ENCODE measurements at regions not wholly inside any gene's neighbourhood (a gene's known extent, or its start where the extent isn't known, plus 50 kb on each side); places are given as distances from the start of the nearest gene placed in this dataset.

GRCh38 chr10:123515661-123516060 is 150.5 kb upstream of the GPR26 start:
- H4K20me1 ChIP-seq (ENCODE audit: insufficient read depth), result no peaks in the 10 kb centered on the region
- no peak overlapping the region for H2AFZ ChIP-seq
- H3K4me2 ChIP-seq (ENCODE audit: unreplicated experiment), result no peak overlapping the region
- in situ Hi-C loops (cut with MboI), result no loop called here
- H3K4me3 ChIP-seq, result no peak overlapping the region
- H3K27ac ChIP-seq, result no peak overlapping the region
- DNase-seq, result no peak
- no peaks in the 10 kb centered on the region for H3K9me3 ChIP-seq (ENCODE audit: low read depth)
- 44 to 48% methylated on average over 6 of the region's 6 CpGs for WGBS, 2 experiments (ENCODE audit: low coverage in 1 of 2, low lambda C conversion rate in 2 of 2, missing lambda C conversion rate in 2 of 2)
- no peaks in the 10 kb centered on the region for H3K79me2 ChIP-seq (ENCODE audit: insufficient read depth)
- H3K9me2 ChIP-seq (ENCODE audit: insufficient read depth), result no peaks in the 10 kb centered on the region
- H3K4me1 ChIP-seq (ENCODE audit: insufficient read depth), result no peaks in the 10 kb centered on the region
- H3K27me3 ChIP-seq (replicated peaks; ENCODE audit: insufficient read depth), result no peaks in the 10 kb centered on the region
- TF ChIP-seq EZH2 (IDR thresholded peaks at IDR 0.05; ENCODE audit: insufficient read depth, poor library complexity, severe bottlenecking), result no peak
- TF ChIP-seq EZH2phosphoT487 (IDR thresholded peaks at IDR 0.05; ENCODE audit: insufficient read depth, low read depth), result no peak
- H3K36me3 ChIP-seq (ENCODE audit: low read depth), result no peaks in the 10 kb centered on the region
- H3K9ac ChIP-seq, result no peak overlapping the region
- H3F3A ChIP-seq (ENCODE audit: insufficient read depth), result no peaks in the 10 kb centered on the region

DNA sequence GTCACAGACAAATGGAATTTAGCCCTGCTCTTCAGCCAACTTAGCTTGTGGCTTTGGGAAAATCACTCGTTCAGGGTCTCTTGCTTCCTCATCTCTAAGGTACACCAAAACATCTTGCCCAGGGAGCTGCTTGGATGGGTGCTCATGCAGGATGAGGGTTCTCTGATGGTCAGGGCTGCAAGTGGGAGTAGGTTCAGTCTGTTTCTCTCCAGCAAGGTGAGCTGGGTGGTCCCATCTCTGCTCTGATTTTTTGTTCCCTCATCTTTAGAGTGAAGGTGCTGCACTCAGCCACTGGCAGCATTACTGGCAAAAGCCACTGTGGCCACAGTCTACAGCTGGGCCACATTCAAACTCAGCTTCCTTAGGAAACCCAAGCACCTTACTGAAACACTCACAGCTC is 149.9 kb upstream of the GPR26 start:
- no peaks in the 10 kb centered on the region for H4K20me1 ChIP-seq (ENCODE audit: insufficient read depth)
- H3K4me3 ChIP-seq, result no peak overlapping the region
- WGBS, 2 experiments (ENCODE audit: low coverage in 1 of 2, low lambda C conversion rate in 2 of 2, missing lambda C conversion rate in 2 of 2), result 25% methylated on average over 1 of the region's 1 CpG
- H3K9me3 ChIP-seq (ENCODE audit: low read depth), result no peaks in the 10 kb centered on the region
- no peaks in the 10 kb centered on the region for H3F3A ChIP-seq (ENCODE audit: insufficient read depth)
- TF ChIP-seq EZH2 (IDR thresholded peaks at IDR 0.05; ENCODE audit: insufficient read depth, poor library complexity, severe bottlenecking) (no peak), EZH2phosphoT487 (IDR thresholded peaks at IDR 0.05; ENCODE audit: insufficient read depth, low read depth) (no peak)
- no peak overlapping the region for H3K27ac ChIP-seq
- H3K9ac ChIP-seq, result no peak overlapping the region
- in situ Hi-C loops (cut with MboI), result no loop called here
- H3K36me3 ChIP-seq (ENCODE audit: low read depth), result no peaks in the 10 kb centered on the region
- no peak overlapping the region for H3K4me2 ChIP-seq (ENCODE audit: unreplicated experiment)
- DNase-seq, result no peak
- no peaks in the 10 kb centered on the region for H3K4me1 ChIP-seq (ENCODE audit: insufficient read depth)
- H3K79me2 ChIP-seq (ENCODE audit: insufficient read depth), result no peaks in the 10 kb centered on the region
- no peaks in the 10 kb centered on the region for H3K27me3 ChIP-seq (replicated peaks; ENCODE audit: insufficient read depth)
- H2AFZ ChIP-seq, result no peak overlapping the region
- no peaks in the 10 kb centered on the region for H3K9me2 ChIP-seq (ENCODE audit: insufficient read depth)

- Histone ChIP-seq H3K9me2 (ENCODE audit: insufficient read depth) (no peaks in the 10 kb centered on the region), H3K9me3 (ENCODE audit: low read depth) (no peaks in the 10 kb centered on the region), H4K20me1 (ENCODE audit: insufficient read depth) (no peaks in the 10 kb centered on the region), H3K4me3 (no peak overlapping the region), H3K27ac (no peak overlapping the region), H3K9ac (no peak overlapping the region), H2AFZ (no peak overlapping the region), H3K27me3 (replicated peaks; ENCODE audit: insufficient read depth) (no peaks in the 10 kb centered on the region), H3K4me1 (ENCODE audit: insufficient read depth) (no peaks in the 10 kb centered on the region), H3K36me3 (ENCODE audit: low read depth) (no peaks in the 10 kb centered on the region), H3K4me2 (ENCODE audit: unreplicated experiment) (no peak overlapping the region), H3K79me2 (ENCODE audit: insufficient read depth) (no peaks in the 10 kb centered on the region), H3F3A (ENCODE audit: insufficient read depth) (no peaks in the 10 kb centered on the region)
- DNase-seq, result no peak
- TF ChIP-seq EZH2phosphoT487 (IDR thresholded peaks at IDR 0.05; ENCODE audit: insufficient read depth, low read depth) (no peak), EZH2 (IDR thresholded peaks at IDR 0.05; ENCODE audit: insufficient read depth, poor library complexity, severe bottlenecking) (no peak)
- in situ Hi-C loops (cut with MboI), result no loop called here
- WGBS, 2 experiments (ENCODE audit: low coverage in 1 of 2, low lambda C conversion rate in 2 of 2, missing lambda C conversion rate in 2 of 2), result 15 to 21% methylated on average over 9 of the region's 9 CpGs
Measured at GRCh38 chr10:123517426-123517825, 148.7 kb upstream of the GPR26 start.

GRCh38 chr10:123517901-123518300 is 148.3 kb upstream of the GPR26 start:
- no peaks in the 10 kb centered on the region for H3K27me3 ChIP-seq (replicated peaks; ENCODE audit: insufficient read depth)
- H2AFZ ChIP-seq, result no peak overlapping the region
- no peak for TF ChIP-seq EZH2 (IDR thresholded peaks at IDR 0.05; ENCODE audit: insufficient read depth, poor library complexity, severe bottlenecking)
- TF ChIP-seq EZH2phosphoT487 (IDR thresholded peaks at IDR 0.05; ENCODE audit: insufficient read depth, low read depth), result no peak
- no peaks in the 10 kb centered on the region for H3K79me2 ChIP-seq (ENCODE audit: insufficient read depth)
- no peaks in the 10 kb centered on the region for H3K36me3 ChIP-seq (ENCODE audit: low read depth)
- no peaks in the 10 kb centered on the region for H3K9me2 ChIP-seq (ENCODE audit: insufficient read depth)
- no peak for DNase-seq
- H3K4me3 ChIP-seq, result no peak overlapping the region
- H3K9me3 ChIP-seq (ENCODE audit: low read depth), result no peaks in the 10 kb centered on the region
- WGBS, 2 experiments (ENCODE audit: low coverage in 1 of 2, low lambda C conversion rate in 2 of 2, missing lambda C conversion rate in 2 of 2), result 39% methylated on average over 4 of the region's 4 CpGs
- H3K9ac ChIP-seq, result no peak overlapping the region
- no peaks in the 10 kb centered on the region for H4K20me1 ChIP-seq (ENCODE audit: insufficient read depth)
- in situ Hi-C loops (cut with MboI), result no loop called here
- H3K27ac ChIP-seq, result no peak overlapping the region
- H3K4me2 ChIP-seq (ENCODE audit: unreplicated experiment), result no peak overlapping the region
- no peaks in the 10 kb centered on the region for H3K4me1 ChIP-seq (ENCODE audit: insufficient read depth)
- H3F3A ChIP-seq (ENCODE audit: insufficient read depth), result no peaks in the 10 kb centered on the region

DNA sequence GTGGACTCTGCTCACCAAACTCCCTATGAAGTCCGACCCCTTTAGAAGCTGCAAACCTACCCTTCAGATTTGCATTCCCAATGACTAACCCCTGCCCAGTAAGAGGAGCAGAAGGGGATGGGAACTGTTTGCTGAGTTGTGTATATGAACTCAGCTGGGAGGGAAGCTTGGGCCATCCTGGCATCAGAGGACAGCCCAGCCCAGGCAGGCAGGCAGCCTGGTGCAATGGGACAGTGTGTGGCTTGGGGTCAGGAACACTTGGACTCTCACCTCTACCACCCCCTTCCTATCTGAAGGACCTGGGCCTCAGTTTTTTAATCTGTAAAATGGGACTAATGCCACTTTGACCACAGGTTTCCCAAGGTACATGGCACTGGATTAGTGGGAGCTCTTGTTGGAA is 147.4 kb upstream of the GPR26 start:
- Histone ChIP-seq H3K9ac (no peak overlapping the region), H3F3A (ENCODE audit: insufficient read depth) (no peaks in the 10 kb centered on the region), H3K36me3 (ENCODE audit: low read depth) (no peaks in the 10 kb centered on the region), H3K4me1 (ENCODE audit: insufficient read depth) (no peaks in the 10 kb centered on the region), H3K4me2 (ENCODE audit: unreplicated experiment) (no peak overlapping the region), H3K9me2 (ENCODE audit: insufficient read depth) (no peaks in the 10 kb centered on the region), H3K27ac (no peak overlapping the region), H3K27me3 (replicated peaks; ENCODE audit: insufficient read depth) (no peaks in the 10 kb centered on the region), H3K9me3 (ENCODE audit: low read depth) (no peaks in the 10 kb centered on the region), H2AFZ (no peak overlapping the region), H4K20me1 (ENCODE audit: insufficient read depth) (no peaks in the 10 kb centered on the region), H3K4me3 (no peak overlapping the region), H3K79me2 (ENCODE audit: insufficient read depth) (no peaks in the 10 kb centered on the region)
- DNase-seq, result no peak
- in situ Hi-C loops (cut with MboI), result no loop called here
- 19 to 23% methylated on average over 1 of the region's 1 CpG for WGBS, 2 experiments (ENCODE audit: low coverage in 1 of 2, low lambda C conversion rate in 2 of 2, missing lambda C conversion rate in 2 of 2)
- TF ChIP-seq EZH2 (IDR thresholded peaks at IDR 0.05; ENCODE audit: insufficient read depth, poor library complexity, severe bottlenecking) (no peak), EZH2phosphoT487 (IDR thresholded peaks at IDR 0.05; ENCODE audit: insufficient read depth, low read depth) (no peak)

Measured in GM23248 (cell line).